ENCODE measurements at regions not wholly inside any gene's neighbourhood (a gene's known extent, or its start where the extent isn't known, plus 50 kb on each side); places are given as distances from the start of the nearest gene placed in this dataset.
A peak's percentile ranks its signal among the peaks of the same experiment; 100 is the strongest.

GRCh38 chr5:79853028-79853427 lies 138.0 kb downstream of the MTX3 start:
- no peak for FAIRE-seq
- no peak overlapping the region for H4K8ac ChIP-seq (ENCODE audit: extremely low read depth, insufficient read depth, low read length)
- no peaks in the 10 kb centered on the region for H3K4me1 ChIP-seq (replicated peaks in 1 of 4; ENCODE audit: control insufficient read depth in 3 of 4, insufficient read depth in 4 of 4, low read length in 3 of 4)
- no peak overlapping the region for H3K4me2 ChIP-seq (ENCODE audit: insufficient read depth in 1 of 2, low read depth in 2 of 2, low read length in 2 of 2)
- H2AFZ ChIP-seq (ENCODE audit: low read length) = no peak overlapping the region
- ChIA-PET CTCF (ENCODE audit: partially characterized antibody) (interaction anchor here (0.6 to 2.0 kb wide), 7 partner anchors 22 to 665 kb away, joined by 3 to 11 read pairs (median 4); partner anchors contain the start of gene CMYA5), POLR2A (ENCODE audit: partially characterized antibody) (no interaction called here)
- no peaks in the 10 kb centered on the region for H4K20me1 ChIP-seq (replicated peaks in 1 of 2; ENCODE audit: control insufficient read depth in 1 of 2, insufficient read depth in 2 of 2, low read length in 2 of 2)
- no peak overlapping the region for H2BK15ac ChIP-seq (ENCODE audit: low read length)
- H3K4me3 ChIP-seq (ENCODE audit: extremely low read depth in 1 of 4, insufficient read depth in 2 of 4, low read depth in 3 of 4, low read length in 4 of 4) = no peak overlapping the region
- H3K14ac ChIP-seq (ENCODE audit: insufficient read length) = no peak overlapping the region
- H3K79me2 ChIP-seq (ENCODE audit: control insufficient read depth in 1 of 2, insufficient read depth in 2 of 2, low read length in 2 of 2) = no peaks in the 10 kb centered on the region
- no peak for DNase-seq (ENCODE audit: low read depth in 1 of 2, low spot score in 2 of 2)
- no peak overlapping the region for H3K23ac ChIP-seq (ENCODE audit: insufficient read length)
- H3K18ac ChIP-seq (ENCODE audit: extremely low read depth, low read length) = no peak overlapping the region
- no peak overlapping the region for H3K4ac ChIP-seq (replicated peaks; ENCODE audit: insufficient read length, low read depth, low read length)
- H3K9me3 ChIP-seq (ENCODE audit: insufficient read depth in 2 of 2, low read depth in 1 of 2, low read length in 1 of 2) = no peaks in the 10 kb centered on the region
- H3K56ac ChIP-seq (replicated peaks; ENCODE audit: insufficient read length, low read depth, low read length) = no peak overlapping the region
- no peak overlapping the region for H2BK5ac ChIP-seq (ENCODE audit: low read depth, low read length)
- H4K5ac ChIP-seq (ENCODE audit: insufficient read length, low read depth, low read length) = no peak overlapping the region
- H2BK20ac ChIP-seq (ENCODE audit: low read length) = 0 out of 2 replicates have a peak overlapping the region, but pooled peaks have one; percentile 26
- no peak overlapping the region for H3K27ac ChIP-seq (ENCODE audit: low read depth, low read length)
- no peak overlapping the region for H2BK12ac ChIP-seq (ENCODE audit: low read depth, low read length)
- H4K91ac ChIP-seq (replicated peaks; ENCODE audit: insufficient read length, low read length) = no peak overlapping the region
- no peaks in the 10 kb centered on the region for H3K36me3 ChIP-seq (ENCODE audit: control insufficient read depth in 2 of 4, insufficient read depth in 4 of 4, low read length in 3 of 4)
- WGBS, 2 experiments (ENCODE audit: extremely low coverage in 1 of 2, insufficient coverage in 1 of 2, insufficient read length in 1 of 2, insufficient replicate concordance in 2 of 2, low coverage in 1 of 2, low lambda C conversion rate in 2 of 2, missing lambda C conversion rate in 1 of 2) = 79% methylated on average over 3 of the region's 3 CpGs; no CpG with 5 or more reads in 1 of the 2 experiments
- H2AK5ac ChIP-seq (ENCODE audit: low read depth, low read length) = no peak overlapping the region
- no peak for TF ChIP-seq RBBP5 (IDR thresholded peaks at IDR 0.05; ENCODE audit: borderline replicate concordance, low read depth, low read length)
- no peak for TF ChIP-seq CREB1 (IDR thresholded peaks at IDR 0.05)
- no peak for TF ChIP-seq EGR1 (IDR thresholded peaks at IDR 0.05; ENCODE audit: borderline replicate concordance, low read depth, low read length)
- no peak for TF ChIP-seq MAX (IDR thresholded peaks at IDR 0.05)
- no peak overlapping the region for H3K9ac ChIP-seq (replicated peaks in 1 of 4; ENCODE audit: extremely low read depth in 1 of 4, low read depth in 3 of 4, low read length in 3 of 4)
- H3K27me3 ChIP-seq (replicated peaks in 1 of 4; ENCODE audit: control insufficient read depth in 3 of 4, extremely low read depth in 1 of 4, insufficient read depth in 3 of 4, low read length in 3 of 4) = no peaks in the 10 kb centered on the region
- no peak overlapping the region for H2BK120ac ChIP-seq (replicated peaks; ENCODE audit: low read depth, low read length)
- H3K79me1 ChIP-seq (ENCODE audit: low read depth, low read length) = no peaks in the 10 kb centered on the region
- no peaks in the 10 kb centered on the region for H3K23me2 ChIP-seq (ENCODE audit: low read depth, low read length)
